ENCODE measurements at regions not wholly inside any gene's neighbourhood (a gene's known extent, or its start where the extent isn't known, plus 50 kb on each side); places are given as distances from the start of the nearest gene placed in this dataset.

DNA sequence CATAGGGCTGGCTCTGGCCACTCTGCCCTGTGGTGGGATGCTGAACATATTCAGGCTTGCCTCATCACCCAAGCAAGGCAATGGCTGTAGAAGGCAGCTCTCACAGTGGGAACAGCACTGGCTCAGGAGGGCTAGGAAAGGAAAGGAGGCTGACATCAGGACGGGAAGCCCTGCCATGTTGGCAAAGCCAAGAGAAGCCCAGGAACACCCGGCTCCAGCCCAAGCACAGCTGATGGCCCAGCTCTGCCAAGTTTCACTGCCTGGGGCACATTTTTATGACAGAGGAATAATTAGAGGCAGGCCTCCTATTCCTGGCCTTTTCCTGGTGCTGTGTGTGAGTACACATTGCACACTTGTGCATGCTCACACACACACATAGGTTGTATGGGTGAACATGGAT is 163.6 kb upstream of the SMIM23 start:
- ATAC-seq (peak in 1 of 2 donors; percentile 26), DNase-seq (no peak)
- no peak overlapping the region for H3K27ac ChIP-seq

DNA sequence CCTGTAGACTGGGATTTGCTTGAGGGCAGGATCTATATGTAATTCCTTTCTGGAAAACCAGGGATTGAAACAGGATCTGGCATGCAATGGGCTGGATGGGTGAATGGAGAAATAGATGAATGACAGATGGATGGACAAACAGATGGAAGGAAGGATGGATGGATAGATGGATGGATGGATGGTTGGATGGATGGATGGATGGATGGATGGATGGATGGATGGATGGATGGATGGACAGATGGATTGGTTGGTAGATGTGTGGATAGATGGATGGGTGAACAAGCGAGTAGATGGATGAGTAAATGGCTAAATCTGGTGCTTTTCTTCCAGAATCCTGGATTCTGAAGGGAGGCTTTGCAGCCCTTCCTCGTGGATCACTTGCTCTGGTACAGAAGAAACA is 162.5 kb upstream of the SMIM23 start:
- Histone ChIP-seq H3K36me3 (no peaks in the 10 kb centered on the region), H3K9me3 (no peaks in the 10 kb centered on the region), H3K27ac (no peak overlapping the region), H3K4me3 (no peak overlapping the region), H3K4me1 (no peaks in the 10 kb centered on the region), H3K27me3 (no peaks in the 10 kb centered on the region)
- in situ Hi-C loops (cut with MboI; ENCODE audit: low sequenced_read_pairs in 4 of 4) (no loop called here), intact Hi-C loops (cut with DNase I; ENCODE audit: low total_unique reads) (no loop called here)
- ATAC-seq (no peak), DNase-seq (no peak)
- TF ChIP-seq POLR2A (IDR thresholded peaks at IDR 0.05), result no peak
- TF ChIP-seq, protein P1, sequence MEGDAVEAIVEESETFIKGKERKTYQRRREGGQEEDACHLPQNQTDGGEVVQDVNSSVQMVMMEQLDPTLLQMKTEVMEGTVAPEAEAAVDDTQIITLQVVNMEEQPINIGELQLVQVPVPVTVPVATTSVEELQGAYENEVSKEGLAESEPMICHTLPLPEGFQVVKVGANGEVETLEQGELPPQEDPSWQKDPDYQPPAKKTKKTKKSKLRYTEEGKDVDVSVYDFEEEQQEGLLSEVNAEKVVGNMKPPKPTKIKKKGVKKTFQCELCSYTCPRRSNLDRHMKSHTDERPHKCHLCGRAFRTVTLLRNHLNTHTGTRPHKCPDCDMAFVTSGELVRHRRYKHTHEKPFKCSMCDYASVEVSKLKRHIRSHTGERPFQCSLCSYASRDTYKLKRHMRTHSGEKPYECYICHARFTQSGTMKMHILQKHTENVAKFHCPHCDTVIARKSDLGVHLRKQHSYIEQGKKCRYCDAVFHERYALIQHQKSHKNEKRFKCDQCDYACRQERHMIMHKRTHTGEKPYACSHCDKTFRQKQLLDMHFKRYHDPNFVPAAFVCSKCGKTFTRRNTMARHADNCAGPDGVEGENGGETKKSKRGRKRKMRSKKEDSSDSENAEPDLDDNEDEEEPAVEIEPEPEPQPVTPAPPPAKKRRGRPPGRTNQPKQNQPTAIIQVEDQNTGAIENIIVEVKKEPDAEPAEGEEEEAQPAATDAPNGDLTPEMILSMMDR (IDR thresholded peaks at IDR 0.05 in 4 of 5, conservative IDR thresholded peaks at IDR 0.05 in 1 of 5), result no peak

More for the DNA sequence above, 163.6 kb upstream of the SMIM23 start:
- Histone ChIP-seq H3K27me3 (no peaks in the 10 kb centered on the region), H3K36me3 (no peaks in the 10 kb centered on the region), H3K4me1 (no peaks in the 10 kb centered on the region), H3K9me3 (no peaks in the 10 kb centered on the region), H3K4me3 (no peak overlapping the region)
- intact Hi-C loops (cut with DNase I; ENCODE audit: low total_unique reads) (no loop called here), in situ Hi-C loops (cut with MboI; ENCODE audit: low sequenced_read_pairs in 4 of 4) (no loop called here)
- TF ChIP-seq POLR2A (IDR thresholded peaks at IDR 0.05), result no peak
- TF ChIP-seq, protein P1 (IDR thresholded peaks at IDR 0.05 in 4 of 5, conservative IDR thresholded peaks at IDR 0.05 in 1 of 5), result no peak

DNA sequence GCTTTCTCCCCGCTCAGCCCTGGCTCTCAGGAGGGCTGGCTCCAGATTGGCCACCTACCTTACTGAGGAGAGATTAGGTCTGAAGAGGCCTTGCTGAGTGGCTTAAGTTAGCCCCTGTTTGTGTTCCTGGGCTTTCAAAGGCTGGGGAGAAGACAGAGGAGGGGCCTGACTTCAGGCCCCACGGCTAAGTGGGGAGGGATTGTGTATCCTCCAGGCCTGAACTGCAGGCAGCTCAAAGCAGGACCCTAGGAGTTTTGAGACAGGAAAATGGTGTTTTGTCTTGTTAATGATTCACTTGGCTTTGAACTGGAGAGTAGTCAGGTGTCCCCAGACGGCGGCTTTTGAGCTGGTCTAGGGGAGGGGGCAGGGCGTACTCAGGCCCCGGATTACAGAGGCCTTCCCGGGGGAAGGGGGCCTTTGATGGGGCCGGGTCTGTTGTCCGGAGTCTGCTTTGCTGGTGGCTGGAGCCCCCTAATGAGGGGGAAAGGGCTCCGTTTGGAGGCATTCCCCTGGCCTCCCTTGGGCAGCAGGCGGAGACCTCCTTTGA is 162.0 kb upstream of the SMIM23 start:
- intact Hi-C loops (cut with DNase I; ENCODE audit: low total_unique reads) (no loop called here), in situ Hi-C loops (cut with MboI; ENCODE audit: low sequenced_read_pairs in 4 of 4) (no loop called here)
- H3K36me3 ChIP-seq, result no peaks in the 10 kb centered on the region
- no peaks in the 10 kb centered on the region for H3K4me1 ChIP-seq
- H3K9me3 ChIP-seq, result no peaks in the 10 kb centered on the region
- DNase-seq, result no peak
- ATAC-seq, result no peak
- H3K27ac ChIP-seq, result no peak overlapping the region
- H3K27me3 ChIP-seq, result no peaks in the 10 kb centered on the region
- TF ChIP-seq, protein P1 (IDR thresholded peaks at IDR 0.05 in 4 of 5, conservative IDR thresholded peaks at IDR 0.05 in 1 of 5), result no peak
- TF ChIP-seq POLR2A (IDR thresholded peaks at IDR 0.05), result no peak
- H3K4me3 ChIP-seq, result no peak overlapping the region

DNA sequence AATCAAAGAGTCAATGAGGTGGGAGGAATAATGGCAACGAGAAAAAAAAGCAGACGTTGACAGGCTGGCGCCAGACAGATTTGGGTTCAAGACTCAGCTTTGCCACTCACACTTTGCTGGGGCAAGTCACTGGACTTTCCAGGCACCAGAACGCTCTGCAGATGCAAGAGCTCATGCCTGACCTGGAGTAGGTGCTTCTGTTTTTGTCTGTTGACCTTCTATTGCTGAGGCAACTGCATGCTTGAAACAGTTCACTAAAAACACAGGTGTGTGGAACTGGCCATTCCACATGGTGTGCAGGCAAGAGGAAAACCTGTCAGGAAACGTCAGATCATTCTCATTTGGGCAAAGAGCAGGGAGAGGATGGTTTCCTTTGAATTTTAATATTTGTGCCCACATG is 161.2 kb upstream of the SMIM23 start:
- no peaks in the 10 kb centered on the region for H3K4me1 ChIP-seq
- no peak overlapping the region for H3K4me3 ChIP-seq
- TF ChIP-seq POLR2A (IDR thresholded peaks at IDR 0.05), result no peak
- TF ChIP-seq, protein P1 (IDR thresholded peaks at IDR 0.05 in 4 of 5, conservative IDR thresholded peaks at IDR 0.05 in 1 of 5), result no peak
- intact Hi-C loops (cut with DNase I; ENCODE audit: low total_unique reads), result no loop called here
- H3K27ac ChIP-seq, result no peak overlapping the region
- ATAC-seq, result no peak
- H3K36me3 ChIP-seq, result no peaks in the 10 kb centered on the region
- in situ Hi-C loops (cut with MboI; ENCODE audit: low sequenced_read_pairs in 4 of 4), result no loop called here
- DNase-seq, result no peak
- H3K9me3 ChIP-seq, result no peaks in the 10 kb centered on the region
- peaks cover 0 to 1% (median 0%) of the 10 kb centered on the region in 3 donors for H3K27me3 ChIP-seq

DNA sequence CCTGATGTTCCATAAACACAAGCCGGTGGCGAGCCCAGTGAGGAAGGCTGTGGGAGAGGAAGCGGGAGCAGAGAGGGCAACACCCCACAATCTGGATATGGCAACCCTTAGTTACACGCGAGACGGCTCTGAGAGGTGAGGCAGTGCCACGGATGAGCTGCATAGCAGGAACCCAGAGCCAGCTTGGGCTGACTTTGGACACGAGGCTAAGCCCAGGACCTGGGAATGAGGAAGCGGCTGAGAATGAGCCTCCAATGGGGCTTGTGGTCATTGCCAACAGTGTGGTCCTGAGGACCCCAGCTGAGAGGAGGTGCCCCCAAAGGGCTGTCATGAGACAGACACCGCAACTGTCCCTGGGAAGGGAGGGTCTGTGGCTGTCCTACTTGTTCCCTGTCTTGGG is 160.0 kb upstream of the SMIM23 start:
- Histone ChIP-seq H3K27ac (no peak overlapping the region), H3K9me3 (no peaks in the 10 kb centered on the region), H3K4me3 (no peak overlapping the region), H3K4me1 (peaks cover 0 to 6% of the 10 kb centered on the region in 2 donors), H3K36me3 (no peaks in the 10 kb centered on the region), H3K27me3 (peaks cover 0 to 8% (median 5%) of the 10 kb centered on the region in 3 donors)
- intact Hi-C loops (cut with DNase I; ENCODE audit: low total_unique reads), result no loop called here
- in situ Hi-C loops (cut with MboI; ENCODE audit: low sequenced_read_pairs in 4 of 4), result no loop called here
- DNase-seq, result no peak
- ATAC-seq, result no peak
- TF ChIP-seq, protein P1 (IDR thresholded peaks at IDR 0.05 in 4 of 5, conservative IDR thresholded peaks at IDR 0.05 in 1 of 5), result no peak
- no peak for TF ChIP-seq POLR2A (IDR thresholded peaks at IDR 0.05)

Data from gastrocnemius medialis (tissue), 4 donors.